ENCODE measurements at regions not wholly inside any gene's neighbourhood (a gene's known extent, or its start where the extent isn't known, plus 50 kb on each side); places are given as distances from the start of the nearest gene placed in this dataset.

- TF ChIP-seq, protein P1, sequence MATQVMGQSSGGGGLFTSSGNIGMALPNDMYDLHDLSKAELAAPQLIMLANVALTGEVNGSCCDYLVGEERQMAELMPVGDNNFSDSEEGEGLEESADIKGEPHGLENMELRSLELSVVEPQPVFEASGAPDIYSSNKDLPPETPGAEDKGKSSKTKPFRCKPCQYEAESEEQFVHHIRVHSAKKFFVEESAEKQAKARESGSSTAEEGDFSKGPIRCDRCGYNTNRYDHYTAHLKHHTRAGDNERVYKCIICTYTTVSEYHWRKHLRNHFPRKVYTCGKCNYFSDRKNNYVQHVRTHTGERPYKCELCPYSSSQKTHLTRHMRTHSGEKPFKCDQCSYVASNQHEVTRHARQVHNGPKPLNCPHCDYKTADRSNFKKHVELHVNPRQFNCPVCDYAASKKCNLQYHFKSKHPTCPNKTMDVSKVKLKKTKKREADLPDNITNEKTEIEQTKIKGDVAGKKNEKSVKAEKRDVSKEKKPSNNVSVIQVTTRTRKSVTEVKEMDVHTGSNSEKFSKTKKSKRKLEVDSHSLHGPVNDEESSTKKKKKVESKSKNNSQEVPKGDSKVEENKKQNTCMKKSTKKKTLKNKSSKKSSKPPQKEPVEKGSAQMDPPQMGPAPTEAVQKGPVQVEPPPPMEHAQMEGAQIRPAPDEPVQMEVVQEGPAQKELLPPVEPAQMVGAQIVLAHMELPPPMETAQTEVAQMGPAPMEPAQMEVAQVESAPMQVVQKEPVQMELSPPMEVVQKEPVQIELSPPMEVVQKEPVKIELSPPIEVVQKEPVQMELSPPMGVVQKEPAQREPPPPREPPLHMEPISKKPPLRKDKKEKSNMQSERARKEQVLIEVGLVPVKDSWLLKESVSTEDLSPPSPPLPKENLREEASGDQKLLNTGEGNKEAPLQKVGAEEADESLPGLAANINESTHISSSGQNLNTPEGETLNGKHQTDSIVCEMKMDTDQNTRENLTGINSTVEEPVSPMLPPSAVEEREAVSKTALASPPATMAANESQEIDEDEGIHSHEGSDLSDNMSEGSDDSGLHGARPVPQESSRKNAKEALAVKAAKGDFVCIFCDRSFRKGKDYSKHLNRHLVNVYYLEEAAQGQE (IDR thresholded peaks at IDR 0.05; ENCODE audit: insufficient read depth in 1 of 2, low read depth in 2 of 2, low read length in 2 of 2), result no peak
- TF ChIP-seq POLR2AphosphoS5 (IDR thresholded peaks at IDR 0.05; ENCODE audit: low read depth, low read length), result no peak
- TF ChIP-seq TAF1 (IDR thresholded peaks at IDR 0.05; ENCODE audit: borderline replicate concordance, insufficient read depth, low read length), result no peak
- TF ChIP-seq FOXP2 (optimal IDR thresholded peaks at IDR 0.05; ENCODE audit: borderline replicate concordance, extremely low read depth, extremely low read length, insufficient read depth), result no peak
These were observed 113.5 kb upstream of the BEND6 start for GRCh38 chr6:56841381-56841749.
